Mesodermal cell (in vitro differentiated cells): ENCODE measurements at regions not wholly inside any gene's neighbourhood (a gene's known extent, or its start where the extent isn't known, plus 50 kb on each side); places are given as distances from the start of the nearest gene placed in this dataset.
"Not testable (repeated sequence)": the region's sequence is repeated elsewhere in the genome, so short reads cannot be mapped to it uniquely, and the experiment has no call there.

ENCODE experiments used
- H3K27ac ChIP-seq: 2 replicates; pipeline ENCODE4 v1.7.0; 2013; ENCODE audit warnings: mild to moderate bottlenecking, low read depth, low read length, moderate library complexity; ENCODE audit not compliant: severe bottlenecking
- H3K36me3 ChIP-seq: 2 replicates; pipeline ENCODE4 v1.7.1; 2013; ENCODE audit warnings: mild to moderate bottlenecking, low read length, moderate library complexity; ENCODE audit not compliant: control insufficient read depth, insufficient read depth
- H3K4me1 ChIP-seq: one replicate; pipeline ENCODE4 v1.7.1; 2013; ENCODE audit warnings: mild to moderate bottlenecking, low read length; ENCODE audit not compliant: insufficient read depth, control insufficient read depth, poor library complexity, severe bottlenecking
- H3K4me3 ChIP-seq: 2 replicates; pipeline ENCODE4 v1.7.0; 2013; ENCODE audit warnings: low read length, control low read depth, mild to moderate bottlenecking; ENCODE audit not compliant: insufficient read depth, poor library complexity, severe bottlenecking; ENCODE audit errors: extremely low read depth
- H3K9me3 ChIP-seq: 2 replicates; pipeline ENCODE4 v1.7.1; 2013; ENCODE audit warnings: mild to moderate bottlenecking, low read length, moderate library complexity; ENCODE audit not compliant: control insufficient read depth
- WGBS, 2 experiments: methylation state at CpG; one replicate each; pipeline ENCODE4 v1.1.5; 2013; ENCODE audit warnings: missing lambda C conversion rate in 2 of 2; ENCODE audit not compliant: insufficient coverage in 2 of 2; 5-methylcytosine and 5-hydroxymethylcytosine counted together

DNA sequence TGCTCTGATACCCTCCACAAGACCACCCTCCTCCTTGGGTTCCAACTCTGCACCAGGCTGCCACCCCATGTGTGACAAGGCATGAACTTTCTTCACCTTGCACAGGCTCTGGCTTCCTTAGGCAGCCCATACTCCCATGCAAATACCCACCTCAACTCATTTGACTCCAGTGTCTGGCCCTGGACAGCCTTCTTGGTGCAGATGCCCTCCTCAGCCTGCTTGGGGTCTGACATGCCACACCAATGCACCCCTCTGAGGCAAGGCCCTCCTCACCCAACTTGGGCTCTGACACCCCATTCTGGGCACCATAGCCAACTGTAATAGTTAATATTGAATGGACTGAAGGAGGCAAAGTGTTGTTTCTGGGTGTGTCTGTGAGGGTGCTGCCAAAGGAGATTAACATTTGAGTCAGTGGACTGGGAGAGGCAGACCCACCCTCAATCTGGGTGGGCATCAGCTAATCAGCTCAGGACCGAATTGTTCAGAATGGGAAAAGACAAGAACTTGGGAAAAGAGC, 115.0 kb upstream of the EPB41L4A start:
- Histone ChIP-seq H3K4me1 (no peaks in the 10 kb centered on the region), H3K27ac (no peak overlapping the region), H3K9me3 (no peaks in the 10 kb centered on the region), H3K36me3 (no peaks in the 10 kb centered on the region), H3K4me3 (no peak overlapping the region)
- WGBS, 2 experiments, result 86 to 100% methylated on average over 1 of the region's 1 CpG

- no peak overlapping the region for H3K4me3 ChIP-seq
- H3K36me3 ChIP-seq, result no peaks in the 10 kb centered on the region
- H3K4me1 ChIP-seq, result no peaks in the 10 kb centered on the region
- no peak overlapping the region for H3K27ac ChIP-seq
- H3K9me3 ChIP-seq, result no peaks in the 10 kb centered on the region
- WGBS, 2 experiments, result 88 to 100% methylated on average over 1 to 3 of the region's 4 CpGs
These were observed 115.7 kb upstream of the EPB41L4A start for GRCh38 chr5:112534611-112535255.

DNA sequence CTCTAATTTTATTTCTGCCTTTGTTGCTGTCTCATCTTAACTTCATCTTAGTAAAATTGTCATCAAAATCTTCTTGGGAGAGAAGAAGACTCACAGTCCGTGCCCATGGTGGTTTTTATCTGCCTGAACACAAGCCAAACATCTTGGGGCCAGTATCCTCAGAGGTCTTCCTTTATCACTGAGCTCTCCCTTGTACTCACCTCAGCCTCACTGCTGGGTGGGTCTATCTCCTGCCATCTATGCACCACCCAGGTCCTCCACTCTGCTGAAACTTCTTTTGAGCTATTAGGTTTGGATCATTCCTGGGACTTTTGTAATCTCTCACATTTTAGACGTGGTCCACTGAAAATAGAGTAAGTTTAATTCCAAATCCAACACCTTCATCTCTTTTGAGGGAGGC, 116.3 kb upstream of the EPB41L4A start:
- H3K27ac ChIP-seq, result no peak overlapping the region
- H3K9me3 ChIP-seq, result no peaks in the 10 kb centered on the region
- H3K36me3 ChIP-seq, result no peaks in the 10 kb centered on the region
- H3K4me3 ChIP-seq, result no peak overlapping the region
- 100% methylated on average over 1 of the region's 2 CpGs; no CpG with 5 or more reads in 1 of the 2 experiments for WGBS, 2 experiments
- H3K4me1 ChIP-seq, result no peaks in the 10 kb centered on the region

- H3K27ac ChIP-seq, H3K36me3 ChIP-seq, H3K9me3 ChIP-seq, H3K4me3 ChIP-seq: not testable (repeated sequence)
- no CpG with 5 or more reads among the region's 3 CpGs for WGBS, 2 experiments
- peaks cover 16% of the 10 kb centered on the region for H3K4me1 ChIP-seq
These were observed 125.5 kb upstream of the EPB41L4A start for GRCh38 chr5:112544558-112544957.

GRCh38 chr5:112546946-112547592, 128.0 kb upstream of the EPB41L4A start:
- Histone ChIP-seq H3K27ac (no peak overlapping the region), H3K4me1 (peaks cover 16% of the 10 kb centered on the region), H3K36me3 (no peaks in the 10 kb centered on the region), H3K9me3 (no peaks in the 10 kb centered on the region), H3K4me3 (no peak overlapping the region)
- WGBS, 2 experiments, result 82 to 91% methylated on average over 4 of the region's 4 CpGs

DNA sequence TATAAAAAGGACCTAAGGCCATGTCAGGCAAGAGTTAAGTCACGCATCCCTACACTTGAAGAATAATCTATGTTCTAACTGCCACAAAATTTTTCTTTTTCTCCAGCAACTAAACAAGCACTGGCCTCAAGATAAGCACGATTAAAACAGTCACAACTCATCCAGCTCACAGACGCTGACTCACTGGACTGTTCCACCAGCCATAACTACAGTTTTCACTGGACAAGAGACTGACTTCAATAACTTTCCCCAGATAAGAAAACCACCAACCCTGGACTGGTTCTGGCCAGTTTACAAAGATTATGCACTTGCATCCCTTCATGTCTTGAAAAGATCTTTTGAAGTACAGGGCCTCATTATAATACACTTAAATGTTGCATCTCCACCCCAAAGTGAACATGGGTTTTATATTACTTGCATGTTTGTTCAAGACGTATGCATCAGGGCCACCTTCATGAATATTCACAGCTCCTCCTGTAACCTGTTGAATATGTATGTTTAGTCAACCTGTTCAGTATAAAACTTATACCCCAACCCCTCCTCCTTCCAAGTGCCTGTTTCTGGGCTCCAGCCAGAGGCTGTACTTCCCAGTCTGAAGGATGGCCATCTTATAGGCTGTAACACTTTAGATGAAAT, 129.3 kb upstream of the EPB41L4A start:
- Histone ChIP-seq H3K4me3 (no peak overlapping the region), H3K36me3 (no peaks in the 10 kb centered on the region), H3K9me3 (no peaks in the 10 kb centered on the region), H3K4me1 (peaks cover 16% of the 10 kb centered on the region), H3K27ac (peak overlapping the region; percentile 60)
- WGBS, 2 experiments, result 80 to 89% methylated on average over 3 of the region's 4 CpGs

GRCh38 chr5:112549127-112549526, 130.1 kb upstream of the EPB41L4A start:
- no peaks in the 10 kb centered on the region for H3K9me3 ChIP-seq
- peaks cover 16% of the 10 kb centered on the region for H3K4me1 ChIP-seq
- H3K4me3 ChIP-seq, result no peak overlapping the region
- H3K27ac ChIP-seq, result no peak overlapping the region
- 89 to 91% methylated on average over 3 to 4 of the region's 4 CpGs for WGBS, 2 experiments
- H3K36me3 ChIP-seq, result no peaks in the 10 kb centered on the region

DNA sequence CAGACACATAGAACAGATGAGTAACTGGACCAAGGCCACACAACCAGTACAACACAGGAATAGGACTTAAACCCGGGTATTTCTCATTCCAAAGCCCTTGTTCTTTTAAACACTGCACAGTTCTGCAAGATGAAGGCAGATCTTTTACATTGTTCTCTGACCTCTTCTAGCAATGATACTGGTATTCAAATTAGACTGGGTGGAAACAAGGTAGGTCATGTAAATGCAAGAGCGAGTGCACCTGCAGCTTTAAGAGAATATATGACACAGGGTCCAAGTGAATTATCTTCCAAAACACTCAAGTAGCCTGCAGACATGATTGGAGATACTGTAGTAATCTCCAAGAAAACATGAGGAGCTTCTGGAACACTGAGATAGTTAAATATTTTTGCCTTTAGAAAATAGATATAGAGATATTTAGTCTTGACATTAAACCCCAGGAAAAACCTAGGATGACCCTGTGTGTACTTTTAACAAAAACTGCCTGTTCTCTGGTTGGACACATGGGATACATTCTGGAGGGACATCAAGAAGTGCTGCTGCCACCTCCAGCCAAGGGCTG, 130.6 kb upstream of the EPB41L4A start:
- Histone ChIP-seq H3K9me3 (no peaks in the 10 kb centered on the region), H3K27ac (no peak overlapping the region), H3K4me1 (peaks cover 16% of the 10 kb centered on the region), H3K36me3 (no peaks in the 10 kb centered on the region), H3K4me3 (no peak overlapping the region)
- 84 to 100% methylated on average over 1 to 2 of the region's 2 CpGs for WGBS, 2 experiments

- no peaks in the 10 kb centered on the region for H3K36me3 ChIP-seq
- 58 to 71% methylated on average over 3 to 4 of the region's 5 CpGs for WGBS, 2 experiments
- no peak overlapping the region for H3K4me3 ChIP-seq
- no peaks in the 10 kb centered on the region for H3K9me3 ChIP-seq
- H3K27ac ChIP-seq, result no peak overlapping the region
- H3K4me1 ChIP-seq, result peaks cover 16% of the 10 kb centered on the region
These were observed 132.4 kb upstream of the EPB41L4A start for GRCh38 chr5:112551419-112552032.

DNA sequence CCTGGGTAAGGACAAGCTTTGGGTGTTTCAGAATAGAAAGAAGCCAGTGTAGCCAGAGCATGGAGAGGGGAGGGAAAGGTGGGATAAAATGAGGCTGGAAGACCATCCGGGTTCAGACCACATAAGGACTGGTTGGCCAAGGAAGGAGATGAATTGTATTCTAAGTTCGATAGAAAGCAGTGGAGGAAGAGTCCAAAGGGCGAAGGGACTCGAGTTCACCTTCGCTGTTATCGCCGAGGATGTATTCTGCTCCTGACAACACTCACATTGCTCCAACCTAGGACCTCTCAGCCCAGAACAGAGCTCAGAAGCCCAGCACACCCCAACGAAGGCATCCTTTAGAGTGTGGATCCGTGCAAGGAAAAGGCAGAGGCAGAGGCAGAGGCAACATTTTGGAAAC, 133.1 kb upstream of the EPB41L4A start:
- Histone ChIP-seq H3K4me3 (no peak overlapping the region), H3K4me1 (peaks cover 16% of the 10 kb centered on the region), H3K9me3 (no peaks in the 10 kb centered on the region), H3K36me3 (no peaks in the 10 kb centered on the region), H3K27ac (no peak overlapping the region)
- WGBS, 2 experiments, result 95 to 100% methylated on average over 2 to 5 of the region's 9 CpGs
